ENCODE measurements at regions not wholly inside any gene's neighbourhood (a gene's known extent, or its start where the extent isn't known, plus 50 kb on each side); places are given as distances from the start of the nearest gene placed in this dataset.

DNA sequence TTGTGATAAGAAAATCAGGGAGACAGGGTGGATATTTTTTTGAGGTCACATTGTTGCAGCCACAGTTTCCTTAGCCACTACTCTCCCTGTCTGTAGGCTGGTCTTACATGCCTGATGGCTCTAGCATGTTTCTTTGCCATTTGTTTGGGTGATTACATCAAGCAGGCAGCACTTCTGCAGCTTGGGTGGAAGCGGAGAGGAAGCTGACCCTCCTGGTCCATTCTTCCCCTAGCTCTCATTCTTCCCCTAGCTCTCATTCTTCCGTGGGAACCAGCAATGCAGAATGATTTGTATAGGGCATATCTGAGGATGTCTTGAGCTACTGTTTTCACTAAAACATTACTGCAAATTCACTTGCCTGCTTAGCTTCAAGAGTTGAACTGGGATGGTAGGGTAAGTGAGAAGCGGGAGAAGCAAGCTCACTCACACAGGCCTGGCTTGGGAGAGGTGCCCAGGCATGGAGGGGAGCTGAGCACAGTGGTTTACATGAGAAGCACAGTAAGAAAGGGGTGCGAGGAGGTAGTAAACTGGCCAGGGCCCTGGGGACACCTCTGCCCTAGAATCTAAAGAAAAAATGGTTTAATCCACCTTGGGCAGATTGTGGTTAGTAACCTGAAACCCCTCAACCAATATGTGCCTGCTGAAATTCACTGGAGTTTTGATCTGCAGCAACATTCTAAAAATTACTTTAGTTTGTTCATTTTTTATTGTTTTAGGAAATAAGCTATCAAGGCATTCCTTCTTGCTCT, 538.9 kb downstream of the RFC3 start:
- no peak overlapping the region for H3K27ac ChIP-seq (ENCODE audit: low read depth in 1 of 2, low read length in 2 of 2)

GRCh38 chr13:34357435-34358232, 539.7 kb downstream of the RFC3 start:
- POLR2A ChIA-PET = no interaction called here
- intact Hi-C loops (cut with DNase I, micrococcal nuclease) = no loop called here
- H3K4me1 Mint-ChIP-seq (ENCODE audit: low read depth) = no peaks in the 10 kb centered on the region

More for the DNA sequence above, 538.9 kb downstream of the RFC3 start:
- ATAC-seq (ENCODE audit: poor library complexity) (no peak), DNase-seq (no peak)
- no peak overlapping the region for H3K4me3 ChIP-seq (ENCODE audit: low read length)
- H3K4me1 ChIP-seq (ENCODE audit: insufficient read depth, low read length) = no peaks in the 10 kb centered on the region
- POLR2A ChIA-PET = no interaction called here
- H3K9me3 ChIP-seq (ENCODE audit: control insufficient read depth in 1 of 2, insufficient read depth in 1 of 2, low read length in 2 of 2) = peaks cover 0 to 11% of the 10 kb centered on the region in 2 experiments
- H3K9me3 Mint-ChIP-seq = peaks cover 2% of the 10 kb centered on the region
- intact Hi-C loops (cut with DNase I, micrococcal nuclease) = no loop called here
- H3K36me3 Mint-ChIP-seq (ENCODE audit: low read depth) = no peaks in the 10 kb centered on the region
- H3K36me3 ChIP-seq (ENCODE audit: insufficient read depth, low read length) = no peaks in the 10 kb centered on the region
- no peak overlapping the region for H3K27ac Mint-ChIP-seq
- CTCF ChIA-PET = no interaction called here
- no peak for TF ChIP-seq CTCF (IDR thresholded peaks at IDR 0.05)
- no peak overlapping the region for H3K4me3 Mint-ChIP-seq
- H3K27me3 ChIP-seq (ENCODE audit: control insufficient read depth in 1 of 2, insufficient read depth in 2 of 2, low read length in 2 of 2) = no peaks in the 10 kb centered on the region
- H3K4me1 Mint-ChIP-seq (ENCODE audit: low read depth) = no peaks in the 10 kb centered on the region
- peaks cover 5% of the 10 kb centered on the region for H3K27me3 Mint-ChIP-seq

More at GRCh38 chr13:34357435-34358232, 539.7 kb downstream of the RFC3 start:
- peaks cover 2% of the 10 kb centered on the region for H3K9me3 Mint-ChIP-seq
- H3K36me3 ChIP-seq (ENCODE audit: insufficient read depth, low read length) = no peaks in the 10 kb centered on the region
- peaks cover 5% of the 10 kb centered on the region for H3K27me3 Mint-ChIP-seq
- ATAC-seq (ENCODE audit: poor library complexity) (no peak), DNase-seq (no peak)
- H3K27ac Mint-ChIP-seq = no peak overlapping the region
- H3K4me3 Mint-ChIP-seq = no peak overlapping the region
- no peak overlapping the region for H3K27ac ChIP-seq (ENCODE audit: low read depth in 1 of 2, low read length in 2 of 2)
- H3K36me3 Mint-ChIP-seq (ENCODE audit: low read depth) = no peaks in the 10 kb centered on the region
- no peaks in the 10 kb centered on the region for H3K4me1 ChIP-seq (ENCODE audit: insufficient read depth, low read length)
- H3K27me3 ChIP-seq (ENCODE audit: control insufficient read depth in 1 of 2, insufficient read depth in 2 of 2, low read length in 2 of 2) = no peaks in the 10 kb centered on the region
- no peak overlapping the region for H3K4me3 ChIP-seq (ENCODE audit: low read length)
- TF ChIP-seq CTCF (IDR thresholded peaks at IDR 0.05) = no peak
- H3K9me3 ChIP-seq (ENCODE audit: control insufficient read depth in 1 of 2, insufficient read depth in 1 of 2, low read length in 2 of 2) = peaks cover 0 to 11% of the 10 kb centered on the region in 2 experiments
- CTCF ChIA-PET = no interaction called here
